Panc1 (cell line): ENCODE measurements at regions not wholly inside any gene's neighbourhood (a gene's known extent, or its start where the extent isn't known, plus 50 kb on each side); places are given as distances from the start of the nearest gene placed in this dataset.

ENCODE experiments used
- ATAC-seq: fragments of 200-7000 bp; cut with Tn5 transposase; 2 replicates; pipeline ENCODE4 v1.9.1; 2020; ENCODE audit warnings: mild to moderate bottlenecking, moderate library complexity
- BruUV-seq: library from RNA; stranded (reverse); fragments of 400-500 nt; replicated peaks from 2 replicates; lab custom pipeline; 2021; lab: Mats Ljungman, UMichigan
- CTCF ChIA-PET: fragments of 300-600 bp; sonication (Branson Sonifier 250); formaldehyde crosslinking; loops from one replicate; lab custom pipeline; 2022; ENCODE audit warnings: antibody characterized with exemption; lab: Charles Lee
- POLR2A ChIA-PET: fragments of 300-600 bp; sonication (Branson Sonifier 250); formaldehyde crosslinking; loops from one replicate; lab custom pipeline; 2022; ENCODE audit warnings: antibody characterized with exemption; lab: Charles Lee
- DNase-seq: peaks from one replicate; pipeline ENCODE4 v3.0.0-alpha.2; 2010; ENCODE audit warnings: low read depth, low spot score
- H3K27ac ChIP-seq: 2 replicates; pipeline ENCODE4 v1.5.1; 2011; ENCODE audit warnings: mild to moderate bottlenecking, low read length, inconsistent platforms
- H3K27me3 ChIP-seq: fragments of 200-500 bp; sonication (Bioruptor generic); 2 replicates; pipeline ENCODE4 v1.6.0; 2014; ENCODE audit warnings: low read length, inconsistent platforms; ENCODE audit not compliant: control insufficient read depth, insufficient read depth
- H3K36me3 ChIP-seq: fragments of 200-500 bp; sonication (Bioruptor generic); 2 replicates; pipeline ENCODE4 v1.5.1; 2014; ENCODE audit warnings: inconsistent platforms, mild to moderate bottlenecking, low read length, moderate library complexity; ENCODE audit not compliant: control insufficient read depth, insufficient read depth
- H3K4me1 ChIP-seq: 2 replicates; pipeline ENCODE4 v1.5.1; 2011; ENCODE audit warnings: inconsistent platforms, mild to moderate bottlenecking, low read length, moderate library complexity; ENCODE audit not compliant: control insufficient read depth, insufficient read depth
- H3K4me3 ChIP-seq, 2 experiments: 2 replicates each; pipeline ENCODE4 v1.5.1; 2011 to 2012; ENCODE audit warnings: low read depth in 2 of 2, low read length in 2 of 2, mild to moderate bottlenecking in 2 of 2, inconsistent platforms in 1 of 2, moderate library complexity in 1 of 2
- H3K9me3 ChIP-seq: fragments of 200-500 bp; sonication (Bioruptor generic); 2 replicates; pipeline ENCODE4 v1.5.1; 2014; ENCODE audit warnings: low read depth, mild to moderate bottlenecking, inconsistent platforms, low read length, moderate library complexity; ENCODE audit not compliant: control insufficient read depth, insufficient read depth
- CTCF ChIP-seq: fragments of 450-650 bp; IDR thresholded peaks from 2 replicates; pipeline ENCODE4 v1.5.1; 2017; ENCODE audit warnings: mild to moderate bottlenecking
- POLR2AphosphoS5 ChIP-seq: IDR thresholded peaks from 2 replicates; pipeline ENCODE4 v1.6.1; 2012; ENCODE audit warnings: mild to moderate bottlenecking, low read depth, low read length, moderate library complexity
- REST ChIP-seq, 2 experiments: IDR thresholded peaks; 2 replicates each; pipeline ENCODE4 v1.6.1; 2011 to 2012; ENCODE audit warnings: low read depth in 2 of 2, control low read depth in 1 of 2, low read length in 1 of 2, mild to moderate bottlenecking in 1 of 2, moderate library complexity in 1 of 2; ENCODE audit not compliant: insufficient read depth in 1 of 2
- SIN3A ChIP-seq: IDR thresholded peaks from 2 replicates; pipeline ENCODE4 v1.6.1; 2012; ENCODE audit warnings: low read depth, mild to moderate bottlenecking, low read length, moderate library complexity, borderline replicate concordance; ENCODE audit not compliant: insufficient read depth
- TCF7L2 ChIP-seq: IDR thresholded peaks from 2 replicates; pipeline ENCODE4 v1.6.1; 2011; ENCODE audit warnings: mild to moderate bottlenecking, low read depth, low read length, inconsistent platforms
- in situ Hi-C: cut with HindIII; loops from 2 replicates; pipeline ENCODE4 v1.10.0; 2016; ENCODE audit warnings: low sequenced_read_pairs, low pct_unique_long_range_greater_than_20kb
- intact Hi-C: fragments of 100-400 bp; cut with micrococcal nuclease; formaldehyde crosslinking; loops from one replicate; pipeline ENCODE4 v1.10.0; 2022; ENCODE audit not compliant: unreplicated experiment

- ATAC-seq (no peak), DNase-seq (no peak)
- POLR2A ChIA-PET: no interaction called here
- BruUV-seq: no TSS peak
- no peaks in the 10 kb centered on the region for H3K9me3 ChIP-seq
- in situ Hi-C loops: no loop called here
- TF ChIP-seq POLR2AphosphoS5 (no peak), REST (IDR thresholded peaks at IDR 0.05; ENCODE audit: insufficient read depth in 1 of 2, low read depth in 2 of 2, low read length in 1 of 2) (no peak), CTCF (no peak), TCF7L2 (no peak)
- H3K36me3 ChIP-seq: no peaks in the 10 kb centered on the region
- CTCF ChIA-PET: no interaction called here
- H3K4me1 ChIP-seq: no peaks in the 10 kb centered on the region
- H3K4me3 ChIP-seq: no peak overlapping the region
- H3K27me3 ChIP-seq: no peaks in the 10 kb centered on the region
- intact Hi-C loops: no loop called here
- H3K27ac ChIP-seq: no peak overlapping the region
These were observed 145.6 kb upstream of the TMTC1 start for GRCh38 chr12:29929295-29929694.

GRCh38 chr12:29921307-29921706 is 137.6 kb upstream of the TMTC1 start:
- TF ChIP-seq REST (IDR thresholded peaks at IDR 0.05; ENCODE audit: insufficient read depth in 1 of 2, low read depth in 2 of 2, low read length in 1 of 2): no peak
- TF ChIP-seq SIN3A: no peak
- TF ChIP-seq CTCF: no peak
- no peak for TF ChIP-seq POLR2AphosphoS5
- TF ChIP-seq TCF7L2: no peak
- no peaks in the 10 kb centered on the region for H3K36me3 ChIP-seq
- no peak overlapping the region for H3K4me3 ChIP-seq
- H3K27ac ChIP-seq: no peak overlapping the region
- in situ Hi-C loops (no loop called here), intact Hi-C loops (no loop called here)
- BruUV-seq: no TSS peak
- no peaks in the 10 kb centered on the region for H3K4me1 ChIP-seq
- ChIA-PET CTCF (no interaction called here), POLR2A (no interaction called here)
- no peaks in the 10 kb centered on the region for H3K9me3 ChIP-seq
- ATAC-seq (peak; percentile 75), DNase-seq (no peak)
- no peaks in the 10 kb centered on the region for H3K27me3 ChIP-seq
